ENCODE measurements at regions not wholly inside any gene's neighbourhood (a gene's known extent, or its start where the extent isn't known, plus 50 kb on each side); places are given as distances from the start of the nearest gene placed in this dataset.

- Histone ChIP-seq H3K4me3 (replicated peaks in 1 of 2; ENCODE audit: low read depth in 1 of 2, low read length in 2 of 2) (no peak overlapping the region), H3K27me3 (ENCODE audit: insufficient read depth, low read length) (no peaks in the 10 kb centered on the region), H3K79me2 (ENCODE audit: insufficient read depth, low read length) (no peaks in the 10 kb centered on the region), H3K36me3 (ENCODE audit: control insufficient read depth in 1 of 2, insufficient read depth in 2 of 2, low read length in 2 of 2) (no peaks in the 10 kb centered on the region), H4K20me1 (ENCODE audit: insufficient read depth) (no peaks in the 10 kb centered on the region), H3K4me2 (ENCODE audit: low read length) (no peak overlapping the region), H3K9me3 (ENCODE audit: control insufficient read depth in 1 of 2, insufficient read depth in 1 of 2, low read depth in 1 of 2, low read length in 2 of 2) (no peaks in the 10 kb centered on the region), H2AFZ (ENCODE audit: low read depth, low read length, poor library complexity, severe bottlenecking) (no peak overlapping the region), H3K9ac (ENCODE audit: low read length) (no peak overlapping the region), H3K4me1 (ENCODE audit: control insufficient read depth in 1 of 2, insufficient read depth in 2 of 2, low read length in 2 of 2) (no peaks in the 10 kb centered on the region), H3K9me2 (ENCODE audit: insufficient read depth) (no peaks in the 10 kb centered on the region), H3K27ac (ENCODE audit: low read depth, low read length) (no peak overlapping the region)
- BruUV-seq (replicated peaks), result no TSS peak
- DNase-seq (ENCODE audit: low read depth, low spot score), result no peak
- intact Hi-C loops (cut with micrococcal nuclease), result no loop called here
- RAD21 ChIA-PET (ENCODE audit: low non-redundant PET in 1 of 2, low total read pairs in 2 of 2, uncharacterized antibody in 2 of 2, unreplicated experiment in 2 of 2), result no interaction called here
- no peak for ATAC-seq
- POLR2A ChIA-PET, result no interaction called here
- CTCF ChIA-PET, result no interaction called here
- no peak for TF ChIP-seq FOSL1 (IDR thresholded peaks at IDR 0.05; ENCODE audit: low read depth)
- no peak for TF ChIP-seq RAD21 (IDR thresholded peaks at IDR 0.05; ENCODE audit: low read depth)
- no peak for TF ChIP-seq EGR1 (IDR thresholded peaks at IDR 0.05; ENCODE audit: low read depth)
- TF ChIP-seq CEBPB (IDR thresholded peaks at IDR 0.05; ENCODE audit: low read depth), result no peak
- TF ChIP-seq CBX3 (IDR thresholded peaks at IDR 0.05; ENCODE audit: low read depth), result no peak
- no peak for TF ChIP-seq ELF1 (IDR thresholded peaks at IDR 0.05; ENCODE audit: borderline replicate concordance, low read depth)
- TF ChIP-seq, protein P1, sequence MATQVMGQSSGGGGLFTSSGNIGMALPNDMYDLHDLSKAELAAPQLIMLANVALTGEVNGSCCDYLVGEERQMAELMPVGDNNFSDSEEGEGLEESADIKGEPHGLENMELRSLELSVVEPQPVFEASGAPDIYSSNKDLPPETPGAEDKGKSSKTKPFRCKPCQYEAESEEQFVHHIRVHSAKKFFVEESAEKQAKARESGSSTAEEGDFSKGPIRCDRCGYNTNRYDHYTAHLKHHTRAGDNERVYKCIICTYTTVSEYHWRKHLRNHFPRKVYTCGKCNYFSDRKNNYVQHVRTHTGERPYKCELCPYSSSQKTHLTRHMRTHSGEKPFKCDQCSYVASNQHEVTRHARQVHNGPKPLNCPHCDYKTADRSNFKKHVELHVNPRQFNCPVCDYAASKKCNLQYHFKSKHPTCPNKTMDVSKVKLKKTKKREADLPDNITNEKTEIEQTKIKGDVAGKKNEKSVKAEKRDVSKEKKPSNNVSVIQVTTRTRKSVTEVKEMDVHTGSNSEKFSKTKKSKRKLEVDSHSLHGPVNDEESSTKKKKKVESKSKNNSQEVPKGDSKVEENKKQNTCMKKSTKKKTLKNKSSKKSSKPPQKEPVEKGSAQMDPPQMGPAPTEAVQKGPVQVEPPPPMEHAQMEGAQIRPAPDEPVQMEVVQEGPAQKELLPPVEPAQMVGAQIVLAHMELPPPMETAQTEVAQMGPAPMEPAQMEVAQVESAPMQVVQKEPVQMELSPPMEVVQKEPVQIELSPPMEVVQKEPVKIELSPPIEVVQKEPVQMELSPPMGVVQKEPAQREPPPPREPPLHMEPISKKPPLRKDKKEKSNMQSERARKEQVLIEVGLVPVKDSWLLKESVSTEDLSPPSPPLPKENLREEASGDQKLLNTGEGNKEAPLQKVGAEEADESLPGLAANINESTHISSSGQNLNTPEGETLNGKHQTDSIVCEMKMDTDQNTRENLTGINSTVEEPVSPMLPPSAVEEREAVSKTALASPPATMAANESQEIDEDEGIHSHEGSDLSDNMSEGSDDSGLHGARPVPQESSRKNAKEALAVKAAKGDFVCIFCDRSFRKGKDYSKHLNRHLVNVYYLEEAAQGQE (IDR thresholded peaks at IDR 0.05; ENCODE audit: low read depth), result no peak
- no peak for TF ChIP-seq POLR2AphosphoS5 (IDR thresholded peaks at IDR 0.05; ENCODE audit: low read depth, low read length)
- TF ChIP-seq CTCF (IDR thresholded peaks at IDR 0.05 in 2 of 3, conservative IDR thresholded peaks at IDR 0.05 in 1 of 3; ENCODE audit: borderline replicate concordance in 1 of 3, insufficient read depth in 1 of 3, low read depth in 2 of 3, low read length in 2 of 3), result no peak
- no peak for TF ChIP-seq EZH2 (IDR thresholded peaks at IDR 0.05)
- TF ChIP-seq ZNF274 (IDR thresholded peaks at IDR 0.05; ENCODE audit: low read depth, low read length), result no peak
- TF ChIP-seq, protein P2, sequence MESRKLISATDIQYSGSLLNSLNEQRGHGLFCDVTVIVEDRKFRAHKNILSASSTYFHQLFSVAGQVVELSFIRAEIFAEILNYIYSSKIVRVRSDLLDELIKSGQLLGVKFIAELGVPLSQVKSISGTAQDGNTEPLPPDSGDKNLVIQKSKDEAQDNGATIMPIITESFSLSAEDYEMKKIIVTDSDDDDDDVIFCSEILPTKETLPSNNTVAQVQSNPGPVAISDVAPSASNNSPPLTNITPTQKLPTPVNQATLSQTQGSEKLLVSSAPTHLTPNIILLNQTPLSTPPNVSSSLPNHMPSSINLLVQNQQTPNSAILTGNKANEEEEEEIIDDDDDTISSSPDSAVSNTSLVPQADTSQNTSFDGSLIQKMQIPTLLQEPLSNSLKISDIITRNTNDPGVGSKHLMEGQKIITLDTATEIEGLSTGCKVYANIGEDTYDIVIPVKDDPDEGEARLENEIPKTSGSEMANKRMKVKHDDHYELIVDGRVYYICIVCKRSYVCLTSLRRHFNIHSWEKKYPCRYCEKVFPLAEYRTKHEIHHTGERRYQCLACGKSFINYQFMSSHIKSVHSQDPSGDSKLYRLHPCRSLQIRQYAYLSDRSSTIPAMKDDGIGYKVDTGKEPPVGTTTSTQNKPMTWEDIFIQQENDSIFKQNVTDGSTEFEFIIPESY (IDR thresholded peaks at IDR 0.05; ENCODE audit: extremely low read depth, insufficient replicate concordance, low read length), result no peak
- no peak for TF ChIP-seq TCF7L2 (IDR thresholded peaks at IDR 0.05; ENCODE audit: borderline replicate concordance, extremely low read depth, insufficient read depth, insufficient read length)
- TF ChIP-seq EZH2phosphoT487 (IDR thresholded peaks at IDR 0.05; ENCODE audit: borderline replicate concordance), result no peak
- no peak for TF ChIP-seq ZFX (IDR thresholded peaks at IDR 0.05)
- TF ChIP-seq, protein P3, sequence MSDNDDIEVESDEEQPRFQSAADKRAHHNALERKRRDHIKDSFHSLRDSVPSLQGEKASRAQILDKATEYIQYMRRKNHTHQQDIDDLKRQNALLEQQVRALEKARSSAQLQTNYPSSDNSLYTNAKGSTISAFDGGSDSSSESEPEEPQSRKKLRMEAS (IDR thresholded peaks at IDR 0.05), result no peak
- no peak for TF ChIP-seq SIN3A (IDR thresholded peaks at IDR 0.05; ENCODE audit: low read depth)
- no peak for TF ChIP-seq YY1 (IDR thresholded peaks at IDR 0.05; ENCODE audit: extremely low read depth, insufficient replicate concordance, low read depth, low read length)
- no peak for TF ChIP-seq ATF3 (IDR thresholded peaks at IDR 0.05)
- no peak for TF ChIP-seq SRF (IDR thresholded peaks at IDR 0.05; ENCODE audit: low read depth)
Observed at GRCh38 chr4:188872809-188873208, 733.6 kb downstream of the TRIML1 start.
